ENCODE measurements at regions not wholly inside any gene's neighbourhood (a gene's known extent, or its start where the extent isn't known, plus 50 kb on each side); places are given as distances from the start of the nearest gene placed in this dataset.

GRCh38 chr5:66438696-66439095 lies 157.5 kb upstream of the MAST4 start:
- H3K4me1 ChIP-seq: no peaks in the 10 kb centered on the region
- no peak overlapping the region for H3K27ac ChIP-seq
- intact Hi-C loops (cut with DNase I; ENCODE audit: low total_unique reads) (no loop called here), in situ Hi-C loops (cut with MboI; ENCODE audit: low pct_ligation_motif_present in 1 of 4, low pct_unique_long_range_greater_than_20kb in 1 of 4, low sequenced_read_pairs in 3 of 4) (no loop called here)
- TF ChIP-seq CTCF (IDR thresholded peaks at IDR 0.05) (no peak), POLR2A (IDR thresholded peaks at IDR 0.05) (no peak), EP300 (IDR thresholded peaks at IDR 0.05; ENCODE audit: low read depth) (no peak), POLR2AphosphoS5 (IDR thresholded peaks at IDR 0.05) (no peak)
- H3K27me3 ChIP-seq: no peaks in the 10 kb centered on the region
- 72% methylated on average over 3 of the region's 3 CpGs; no CpG with 5 or more reads in 1 of the 2 donors for WGBS, 2 donors (ENCODE audit: low coverage in 1 of 2)
- no peak overlapping the region for H3K4me3 ChIP-seq
- DNase-seq: no peak
- no peaks in the 10 kb centered on the region for H3K36me3 ChIP-seq
- no peaks in the 10 kb centered on the region for H3K9me3 ChIP-seq

GRCh38 chr5:66440202-66440680 lies 156.0 kb upstream of the MAST4 start:
- no peak for TF ChIP-seq CTCF (IDR thresholded peaks at IDR 0.05)
- TF ChIP-seq EP300 (IDR thresholded peaks at IDR 0.05; ENCODE audit: low read depth): no peak
- no peak for TF ChIP-seq POLR2A (IDR thresholded peaks at IDR 0.05)
- no peak for TF ChIP-seq POLR2AphosphoS5 (IDR thresholded peaks at IDR 0.05)
- Histone ChIP-seq H3K27me3 (no peaks in the 10 kb centered on the region), H3K36me3 (no peaks in the 10 kb centered on the region), H3K27ac (no peak overlapping the region), H3K4me1 (no peaks in the 10 kb centered on the region), H3K9me3 (no peaks in the 10 kb centered on the region), H3K4me3 (no peak overlapping the region)
- WGBS, 2 donors (ENCODE audit: low coverage in 1 of 2): 35 to 59% methylated on average over 4 to 5 of the region's 5 CpGs
- in situ Hi-C loops (cut with MboI; ENCODE audit: low pct_ligation_motif_present in 1 of 4, low pct_unique_long_range_greater_than_20kb in 1 of 4, low sequenced_read_pairs in 3 of 4) (no loop called here), intact Hi-C loops (cut with DNase I; ENCODE audit: low total_unique reads) (no loop called here)
- DNase-seq: no peak

- Histone ChIP-seq H3K27me3 (no peaks in the 10 kb centered on the region), H3K4me1 (no peaks in the 10 kb centered on the region), H3K4me3 (no peak overlapping the region), H3K27ac (no peak overlapping the region), H3K9me3 (no peaks in the 10 kb centered on the region), H3K36me3 (no peaks in the 10 kb centered on the region)
- no peak for DNase-seq
- intact Hi-C loops (cut with DNase I; ENCODE audit: low total_unique reads): no loop called here
- in situ Hi-C loops (cut with MboI; ENCODE audit: low pct_ligation_motif_present in 1 of 4, low pct_unique_long_range_greater_than_20kb in 1 of 4, low sequenced_read_pairs in 3 of 4): no loop called here
- TF ChIP-seq CTCF (IDR thresholded peaks at IDR 0.05) (no peak), POLR2A (IDR thresholded peaks at IDR 0.05) (no peak), POLR2AphosphoS5 (IDR thresholded peaks at IDR 0.05) (no peak), EP300 (IDR thresholded peaks at IDR 0.05; ENCODE audit: low read depth) (no peak)
- 83% methylated on average over 1 of the region's 1 CpG for WGBS, 2 donors (ENCODE audit: low coverage in 1 of 2)
Measured at GRCh38 chr5:66441351-66441750, 154.8 kb upstream of the MAST4 start.

- H3K4me1 ChIP-seq: no peaks in the 10 kb centered on the region
- H3K27me3 ChIP-seq: no peaks in the 10 kb centered on the region
- H3K36me3 ChIP-seq: no peaks in the 10 kb centered on the region
- H3K4me3 ChIP-seq: no peak overlapping the region
- no peak for DNase-seq
- in situ Hi-C loops (cut with MboI; ENCODE audit: low pct_ligation_motif_present in 1 of 4, low pct_unique_long_range_greater_than_20kb in 1 of 4, low sequenced_read_pairs in 3 of 4) (no loop called here), intact Hi-C loops (cut with DNase I; ENCODE audit: low total_unique reads) (no loop called here)
- TF ChIP-seq CTCF (IDR thresholded peaks at IDR 0.05): no peak
- TF ChIP-seq POLR2AphosphoS5 (IDR thresholded peaks at IDR 0.05): no peak
- no peak for TF ChIP-seq EP300 (IDR thresholded peaks at IDR 0.05; ENCODE audit: low read depth)
- no peak for TF ChIP-seq POLR2A (IDR thresholded peaks at IDR 0.05)
- H3K9me3 ChIP-seq: no peaks in the 10 kb centered on the region
- no peak overlapping the region for H3K27ac ChIP-seq
- WGBS, 2 donors (ENCODE audit: low coverage in 1 of 2): 39 to 56% methylated on average over 4 to 5 of the region's 5 CpGs
Measured at GRCh38 chr5:66442951-66443445, 153.2 kb upstream of the MAST4 start.
